CD4-positive, alpha-beta T cell (primary cell): ENCODE measurements at regions not wholly inside any gene's neighbourhood (a gene's known extent, or its start where the extent isn't known, plus 50 kb on each side); places are given as distances from the start of the nearest gene placed in this dataset.

Experiments used
- ATAC-seq: fragments of 200-7000 bp; cut with Tn5 transposase; one replicate; pipeline ENCODE4 v1.10.0; 2022; ENCODE audit warnings: mild to moderate bottlenecking; ENCODE audit not compliant: poor library complexity
- CTCF ChIA-PET: fragments of 350-600 bp; sonication (Branson Sonifier 250); formaldehyde crosslinking; loops from one replicate; lab custom pipeline; 2021; ENCODE audit warnings: antibody characterized with exemption, inconsistent platforms; lab: Charles Lee
- POLR2A ChIA-PET: fragments of 350-600 bp; sonication (Branson Sonifier 250); formaldehyde crosslinking; loops from one replicate; lab custom pipeline; 2021; ENCODE audit warnings: antibody characterized with exemption, inconsistent platforms; lab: Charles Lee
- DNase-seq, 14 experiments: peaks; one replicate each; pipeline ENCODE4 v3.0.0-alpha.2; 2013 to 2020; ENCODE audit warnings: mixed read lengths in 2 of 14
- H3K27ac ChIP-seq, 2 donors: one replicate each; pipeline versions ENCODE4 v1.5.1 to v1.7.0; 2013; ENCODE audit warnings: low read length in 2 of 2, low read depth in 1 of 2, mild to moderate bottlenecking in 1 of 2
- H3K27me3 ChIP-seq, 2 experiments: 1 replicate in 1 of 2; 2 replicates in 1 of 2; pipeline versions ENCODE4 v1.6.1 to v1.7.0; 2013; ENCODE audit warnings: low read length in 2 of 2, control low read depth in 1 of 2, mild to moderate bottlenecking in 1 of 2, moderate library complexity in 1 of 2; ENCODE audit not compliant: insufficient read depth in 2 of 2, control insufficient read depth in 1 of 2
- H3K36me3 ChIP-seq: one replicate; pipeline ENCODE4 v1.6.1; 2013; ENCODE audit warnings: low read length, control low read depth; ENCODE audit not compliant: insufficient read depth
- H3K4me1 ChIP-seq: one replicate; pipeline ENCODE4 v1.6.1; 2013; ENCODE audit warnings: low read length, control low read depth; ENCODE audit not compliant: insufficient read depth
- H3K4me3 ChIP-seq: one replicate; pipeline ENCODE4 v1.5.1; 2013; ENCODE audit warnings: mild to moderate bottlenecking, low read length, moderate library complexity
- H3K9me3 ChIP-seq, 2 experiments: 1 replicate in 1 of 2; 2 replicates in 1 of 2; pipeline versions ENCODE4 v1.6.1 to v1.7.0; 2013; ENCODE audit warnings: low read length in 2 of 2, mild to moderate bottlenecking in 2 of 2, control low read depth in 1 of 2, moderate library complexity in 1 of 2; ENCODE audit not compliant: control insufficient read depth in 1 of 2, insufficient read depth in 1 of 2
- H3K27ac Mint-ChIP-seq: one replicate; pipeline ENCODE4 v1.8.0; 2020; ENCODE audit warnings: mixed read lengths
- H3K27me3 Mint-ChIP-seq: one replicate; pipeline ENCODE4 v1.8.0; 2021; ENCODE audit warnings: mixed read lengths
- H3K36me3 Mint-ChIP-seq: one replicate; pipeline ENCODE4 v1.8.0; 2021; ENCODE audit warnings: low read depth, mixed read lengths
- H3K4me1 Mint-ChIP-seq: one replicate; pipeline ENCODE4 v1.8.0; 2021; ENCODE audit warnings: low read depth, mixed read lengths
- H3K4me3 Mint-ChIP-seq: one replicate; pipeline ENCODE4 v1.8.0; 2020; ENCODE audit warnings: mild to moderate bottlenecking, mixed read lengths
- H3K9me3 Mint-ChIP-seq: one replicate; pipeline ENCODE4 v1.8.0; 2020; ENCODE audit warnings: mixed read lengths
- CTCF ChIP-seq: fragments of 200-600 bp; IDR thresholded peaks from one replicate; pipeline ENCODE4 v1.8.0; 2022; ENCODE audit warnings: antibody characterized with exemption, mild to moderate bottlenecking
- intact Hi-C, 2 experiments: fragments of 100-400 bp; cut with DNase I in 1 of 2; cut with micrococcal nuclease in 1 of 2; formaldehyde crosslinking; loops; one replicate each; pipeline versions ENCODE4 v1.15.1 to v1.9.0; 2023 to 2025; cut with DNase I, micrococcal nuclease

- H3K27me3 Mint-ChIP-seq: no peaks in the 10 kb centered on the region
- Histone ChIP-seq H3K9me3 (no peaks in the 10 kb centered on the region), H3K27ac (no peak overlapping the region), H3K36me3 (no peaks in the 10 kb centered on the region), H3K27me3 (no peaks in the 10 kb centered on the region), H3K4me3 (no peak overlapping the region), H3K4me1 (no peaks in the 10 kb centered on the region)
- H3K9me3 Mint-ChIP-seq: no peaks in the 10 kb centered on the region
- TF ChIP-seq CTCF: no peak
- no peak overlapping the region for H3K4me3 Mint-ChIP-seq
- H3K36me3 Mint-ChIP-seq: no peaks in the 10 kb centered on the region
- no peak for DNase-seq
- H3K27ac Mint-ChIP-seq: no peak overlapping the region
- ChIA-PET CTCF (no interaction called here), POLR2A (no interaction called here)
- intact Hi-C loops: no loop called here
- H3K4me1 Mint-ChIP-seq: no peaks in the 10 kb centered on the region
- no peak for ATAC-seq
Measured at GRCh38 chr1:222043444-222044292, 301.8 kb upstream of the DUSP10 start.

GRCh38 chr1:222042120-222042519 lies 300.2 kb upstream of the DUSP10 start:
- Histone ChIP-seq H3K36me3 (no peaks in the 10 kb centered on the region), H3K27me3 (no peaks in the 10 kb centered on the region), H3K9me3 (no peaks in the 10 kb centered on the region), H3K4me1 (no peaks in the 10 kb centered on the region), H3K27ac (no peak overlapping the region), H3K4me3 (no peak overlapping the region)
- no peaks in the 10 kb centered on the region for H3K4me1 Mint-ChIP-seq
- no peak for DNase-seq
- no peak overlapping the region for H3K4me3 Mint-ChIP-seq
- ATAC-seq: no peak
- H3K27me3 Mint-ChIP-seq: no peaks in the 10 kb centered on the region
- intact Hi-C loops: no loop called here
- ChIA-PET POLR2A (no interaction called here), CTCF (no interaction called here)
- no peaks in the 10 kb centered on the region for H3K36me3 Mint-ChIP-seq
- H3K9me3 Mint-ChIP-seq: no peaks in the 10 kb centered on the region
- TF ChIP-seq CTCF: no peak
- H3K27ac Mint-ChIP-seq: no peak overlapping the region

- Mint-ChIP-seq H3K36me3 (no peaks in the 10 kb centered on the region), H3K27ac (no peak overlapping the region), H3K4me1 (no peaks in the 10 kb centered on the region), H3K9me3 (no peaks in the 10 kb centered on the region), H3K4me3 (no peak overlapping the region), H3K27me3 (peaks cover 1% of the 10 kb centered on the region)
- H3K4me3 ChIP-seq: no peak overlapping the region
- no peaks in the 10 kb centered on the region for H3K27me3 ChIP-seq
- no peak for TF ChIP-seq CTCF
- no peaks in the 10 kb centered on the region for H3K9me3 ChIP-seq
- no peaks in the 10 kb centered on the region for H3K4me1 ChIP-seq
- intact Hi-C loops: no loop called here
- ChIA-PET POLR2A (no interaction called here), CTCF (no interaction called here)
- ATAC-seq (no peak), DNase-seq (no peak)
- H3K27ac ChIP-seq: no peak overlapping the region
- no peaks in the 10 kb centered on the region for H3K36me3 ChIP-seq
Measured at GRCh38 chr1:222040955-222041354, 299.1 kb upstream of the DUSP10 start.
